Activated CD4-positive, alpha-beta T cell treated with anti-CD3 and anti-CD28 coated beads, Interleukin-2, amount 50 U/mL, for 1 hour (primary cell): ENCODE measurements at regions not wholly inside any gene's neighbourhood (a gene's known extent, or its start where the extent isn't known, plus 50 kb on each side); places are given as distances from the start of the nearest gene placed in this dataset.
"Not testable (repeated sequence)": the region's sequence is repeated elsewhere in the genome, so short reads cannot be mapped to it uniquely, and the experiment has no call there.

Experiments
- DNase-seq: peaks from one replicate; pipeline ENCODE4 v3.0.0-alpha.2; 2020

GRCh38 chr11:104774578-104774977 lies 123.7 kb downstream of the CASP12 start:
- DNase-seq = no peak

- DNase-seq = no peak
These were observed 125.4 kb downstream of the CASP12 start for GRCh38 chr11:104772806-104773241.

- no peak for DNase-seq
These were observed 126.5 kb downstream of the CASP12 start for GRCh38 chr11:104771763-104772162.

GRCh38 chr11:104771046-104771445 lies 127.2 kb downstream of the CASP12 start:
- not testable (repeated sequence) for DNase-seq

- no peak for DNase-seq
These were observed 132.7 kb downstream of the CASP12 start for GRCh38 chr11:104765401-104766095.

GRCh38 chr11:104764710-104765045 lies 133.6 kb downstream of the CASP12 start:
- DNase-seq = no peak

- no peak for DNase-seq
These were observed 134.1 kb downstream of the CASP12 start for GRCh38 chr11:104763930-104764709.

- DNase-seq = no peak
These were observed 136.7 kb downstream of the CASP12 start for GRCh38 chr11:104761511-104761910.

- DNase-seq = no peak
These were observed 138.8 kb downstream of the CASP12 start for GRCh38 chr11:104759464-104759863.

GRCh38 chr11:104738918-104739317 lies 159.3 kb downstream of the CASP12 start:
- DNase-seq = no peak

GRCh38 chr11:104738208-104738607 lies 160.1 kb downstream of the CASP12 start:
- DNase-seq = no peak

GRCh38 chr11:104736502-104736901 lies 161.8 kb downstream of the CASP12 start:
- no peak for DNase-seq

- no peak for DNase-seq
These were observed 163.3 kb downstream of the CASP12 start for GRCh38 chr11:104734998-104735397.

GRCh38 chr11:104731890-104732289 lies 166.4 kb downstream of the CASP12 start:
- no peak for DNase-seq

- DNase-seq = no peak
These were observed 169.3 kb downstream of the CASP12 start for GRCh38 chr11:104728927-104729326.

- no peak for DNase-seq
These were observed 170.5 kb downstream of the CASP12 start for GRCh38 chr11:104727768-104728167.

- no peak for DNase-seq
These were observed 171.2 kb downstream of the CASP12 start for GRCh38 chr11:104727095-104727494.

- no peak for DNase-seq
These were observed 172.4 kb downstream of the CASP12 start for GRCh38 chr11:104725796-104726408.

GRCh38 chr11:104713401-104713800 lies 184.9 kb downstream of the CASP12 start:
- no peak for DNase-seq

GRCh38 chr11:104705490-104706190 lies 192.6 kb downstream of the CASP12 start:
- peak; percentile 55 for DNase-seq

- DNase-seq = no peak
These were observed 193.4 kb downstream of the CASP12 start for GRCh38 chr11:104704888-104705287.

GRCh38 chr11:104704146-104704830 lies 194.0 kb downstream of the CASP12 start:
- DNase-seq = no peak

- DNase-seq = no peak
These were observed 197.7 kb downstream of the CASP12 start for GRCh38 chr11:104700609-104701008.
